Body of pancreas (tissue), 4 donors: ENCODE measurements at regions not wholly inside any gene's neighbourhood (a gene's known extent, or its start where the extent isn't known, plus 50 kb on each side); places are given as distances from the start of the nearest gene placed in this dataset.

Source experiments
- POLR2A ChIP-seq, 3 donors: fragments of 450-650 bp; IDR thresholded peaks; one replicate each; pipeline ENCODE4 v1.6.1; 2016; ENCODE audit warnings: antibody characterized with exemption in 3 of 3, mild to moderate bottlenecking in 2 of 3
- TF ChIP-seq, protein P1 (sequence below), 7 experiments: fragments of 450-650 bp in 4 of 7; fragments of 200-600 bp in 3 of 7; sonication (generic) in 3 of 7; IDR thresholded peaks; one replicate each; pipeline ENCODE4 v1.5.1; 2016 to 2019; ENCODE audit warnings: antibody characterized with exemption in 7 of 7

DNA sequence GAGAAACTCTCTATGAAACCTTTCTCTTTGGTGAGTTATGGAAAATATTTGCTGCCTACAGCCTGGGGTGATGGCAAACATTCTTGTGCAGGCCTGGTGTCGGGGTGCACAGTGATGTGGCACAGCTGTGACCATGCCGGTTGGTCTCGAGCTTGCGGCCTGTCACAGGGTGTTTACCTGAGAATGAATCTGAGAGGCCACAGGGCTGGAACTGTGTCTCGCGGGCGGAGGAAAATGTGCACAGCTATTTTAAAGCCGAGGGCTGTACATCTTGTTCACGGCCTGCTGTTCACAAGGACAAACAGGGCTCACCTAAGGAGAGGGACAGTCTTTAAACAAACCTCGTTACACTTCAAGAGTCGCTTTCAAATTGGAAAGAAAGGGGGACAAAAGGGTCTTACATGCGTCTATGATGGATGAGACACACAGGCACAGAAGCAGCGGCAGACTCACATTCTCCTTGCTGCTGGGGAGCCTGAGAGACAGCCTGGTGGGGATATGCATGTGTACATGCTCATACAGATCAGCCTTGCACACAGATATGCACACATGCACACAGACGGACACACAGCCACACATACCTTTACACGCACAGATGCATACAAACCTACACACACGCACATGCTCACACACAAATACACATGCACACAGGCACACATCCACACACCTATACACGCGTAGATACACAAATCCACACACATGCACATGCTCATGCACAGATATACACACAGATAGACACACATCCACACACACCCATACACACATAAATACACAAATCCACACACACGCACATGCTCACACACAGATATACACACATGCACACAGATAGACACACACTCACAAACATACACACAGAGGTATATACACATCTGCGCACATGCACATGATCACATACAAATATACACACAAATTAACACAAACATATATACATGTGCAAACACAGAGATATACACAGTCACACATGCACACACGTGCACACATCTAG is 69.6 kb upstream of the FOXA2 start:
- TF ChIP-seq, protein P1, sequence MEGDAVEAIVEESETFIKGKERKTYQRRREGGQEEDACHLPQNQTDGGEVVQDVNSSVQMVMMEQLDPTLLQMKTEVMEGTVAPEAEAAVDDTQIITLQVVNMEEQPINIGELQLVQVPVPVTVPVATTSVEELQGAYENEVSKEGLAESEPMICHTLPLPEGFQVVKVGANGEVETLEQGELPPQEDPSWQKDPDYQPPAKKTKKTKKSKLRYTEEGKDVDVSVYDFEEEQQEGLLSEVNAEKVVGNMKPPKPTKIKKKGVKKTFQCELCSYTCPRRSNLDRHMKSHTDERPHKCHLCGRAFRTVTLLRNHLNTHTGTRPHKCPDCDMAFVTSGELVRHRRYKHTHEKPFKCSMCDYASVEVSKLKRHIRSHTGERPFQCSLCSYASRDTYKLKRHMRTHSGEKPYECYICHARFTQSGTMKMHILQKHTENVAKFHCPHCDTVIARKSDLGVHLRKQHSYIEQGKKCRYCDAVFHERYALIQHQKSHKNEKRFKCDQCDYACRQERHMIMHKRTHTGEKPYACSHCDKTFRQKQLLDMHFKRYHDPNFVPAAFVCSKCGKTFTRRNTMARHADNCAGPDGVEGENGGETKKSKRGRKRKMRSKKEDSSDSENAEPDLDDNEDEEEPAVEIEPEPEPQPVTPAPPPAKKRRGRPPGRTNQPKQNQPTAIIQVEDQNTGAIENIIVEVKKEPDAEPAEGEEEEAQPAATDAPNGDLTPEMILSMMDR (IDR thresholded peaks at IDR 0.05) = no peak
- no peak for TF ChIP-seq POLR2A (IDR thresholded peaks at IDR 0.05)
